NCI-H510A treated with DMSO at 0.1 percent for 48 hours (cell line): ENCODE measurements at regions not wholly inside any gene's neighbourhood (a gene's known extent, or its start where the extent isn't known, plus 50 kb on each side); places are given as distances from the start of the nearest gene placed in this dataset.
"Not testable (repeated sequence)": the region's sequence is repeated elsewhere in the genome, so short reads cannot be mapped to it uniquely, and the experiment has no call there.

Experiments
- DNase-seq: peaks from one replicate; lab custom pipeline; 2025; lab: John Stamatoyannopoulos, UW

DNA sequence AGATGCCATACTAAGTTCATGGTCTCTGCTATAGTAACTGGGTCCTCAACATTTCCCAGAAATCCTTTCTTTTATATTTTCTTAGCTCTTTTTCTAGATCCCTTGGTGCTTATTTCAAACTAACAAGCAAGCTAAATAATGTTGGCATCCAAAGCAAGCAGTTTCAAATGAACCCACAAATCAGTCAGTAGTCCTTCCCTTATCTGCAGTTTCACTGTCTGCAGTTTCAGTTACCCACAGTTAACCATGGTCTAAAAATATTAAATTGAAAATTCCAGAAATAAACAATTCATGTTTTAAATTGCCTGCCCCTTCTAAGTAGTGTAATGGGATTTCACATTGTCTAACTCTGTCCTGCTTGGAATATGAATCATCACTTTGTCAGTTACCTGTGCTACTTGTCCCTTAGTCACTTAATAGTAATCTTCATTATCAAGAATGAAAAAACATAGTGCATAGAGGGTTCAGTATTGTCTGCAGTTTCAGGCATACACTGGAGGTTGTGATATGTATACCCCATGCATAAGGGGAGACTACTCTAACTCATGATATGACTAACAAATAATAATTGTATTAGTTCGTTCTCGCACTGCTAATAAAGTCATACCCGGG lies 633.7 kb downstream of the MECOM start:
- no peak for DNase-seq

DNA sequence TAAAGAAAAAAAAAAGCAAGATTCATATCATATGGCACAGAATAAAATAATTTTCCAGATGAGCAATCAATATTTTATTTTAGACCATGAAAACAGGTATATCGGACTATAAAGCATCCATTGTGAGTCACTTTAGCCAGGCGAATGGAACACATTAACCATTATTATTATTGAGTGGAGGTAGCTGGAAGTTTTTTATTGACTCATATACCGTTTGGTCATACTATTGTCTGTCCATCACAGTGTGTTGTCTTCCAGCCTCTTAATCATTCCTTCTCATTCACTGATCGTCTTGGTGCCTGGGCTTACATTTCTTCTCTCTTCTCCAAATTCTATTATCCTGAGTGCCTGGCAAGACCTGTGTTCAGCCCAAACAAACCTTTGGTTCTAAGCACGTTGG lies 634.8 kb downstream of the MECOM start:
- DNase-seq: no peak

DNA sequence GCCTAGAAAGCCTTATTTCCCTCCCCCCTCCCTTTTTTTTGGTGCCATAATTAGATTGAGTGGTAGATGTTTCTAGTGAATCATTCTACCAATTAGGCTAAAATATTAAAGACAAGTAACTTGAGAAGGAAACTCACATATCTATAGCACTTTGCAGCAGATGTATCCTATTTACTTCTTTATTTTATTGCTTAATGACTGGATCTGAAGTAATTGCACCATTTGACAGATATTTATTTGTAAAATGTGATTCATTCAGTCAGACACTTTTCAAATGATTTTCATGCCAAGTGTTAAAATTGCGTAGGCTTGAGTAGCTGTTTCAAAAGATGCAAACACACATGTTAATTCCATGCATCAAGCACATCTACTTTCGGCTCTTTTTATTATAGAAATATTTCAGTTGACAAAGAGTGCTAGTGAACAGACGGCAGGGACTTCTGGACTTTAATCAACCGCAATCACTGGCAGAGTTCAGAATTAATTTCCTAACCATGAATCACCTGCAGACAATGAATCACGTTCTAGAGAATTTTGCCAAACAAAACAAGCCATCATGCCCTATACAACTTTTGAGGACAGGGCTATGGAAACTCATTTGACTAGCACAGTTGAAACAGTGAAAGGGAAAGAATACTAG lies 636.8 kb downstream of the MECOM start:
- DNase-seq: no peak

DNA sequence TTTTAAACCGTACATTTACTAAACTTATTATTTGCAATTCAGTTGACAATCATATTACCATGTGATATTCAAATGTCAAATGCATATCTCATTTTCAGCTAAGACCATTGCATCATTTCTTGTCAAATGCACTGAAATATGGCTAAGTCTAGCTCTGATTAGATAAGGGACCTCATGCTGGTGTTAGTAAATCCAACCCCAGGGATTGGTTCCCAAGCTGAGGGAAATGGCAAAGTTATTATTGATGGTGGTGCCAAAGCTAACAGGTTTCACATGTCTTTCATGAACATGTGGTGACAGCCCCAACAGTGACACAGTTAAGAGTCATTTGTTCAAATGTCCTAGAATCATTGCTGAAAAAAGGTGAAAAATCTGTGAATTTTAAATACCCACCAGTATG lies 641.1 kb downstream of the MECOM start:
- DNase-seq: no peak

DNA sequence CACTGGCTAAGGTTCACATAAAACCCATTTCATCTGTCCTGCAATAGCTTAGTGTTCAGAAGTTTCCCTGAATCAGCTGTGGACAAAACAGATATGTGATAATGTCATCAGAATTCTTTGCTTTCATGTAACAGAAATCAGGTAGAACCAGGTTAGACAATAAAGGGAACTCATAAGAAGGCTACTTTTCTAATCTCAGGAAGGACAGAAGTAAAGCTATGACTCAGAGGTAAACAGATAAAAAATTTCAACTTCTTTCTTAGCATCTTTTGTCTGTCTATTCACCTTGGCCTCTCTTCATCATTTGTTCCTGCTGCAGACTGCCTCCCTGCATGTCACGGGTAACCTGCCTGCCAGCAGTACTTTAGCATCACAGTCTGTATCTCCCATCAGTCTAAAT lies 643.1 kb downstream of the MECOM start:
- no peak for DNase-seq

DNA sequence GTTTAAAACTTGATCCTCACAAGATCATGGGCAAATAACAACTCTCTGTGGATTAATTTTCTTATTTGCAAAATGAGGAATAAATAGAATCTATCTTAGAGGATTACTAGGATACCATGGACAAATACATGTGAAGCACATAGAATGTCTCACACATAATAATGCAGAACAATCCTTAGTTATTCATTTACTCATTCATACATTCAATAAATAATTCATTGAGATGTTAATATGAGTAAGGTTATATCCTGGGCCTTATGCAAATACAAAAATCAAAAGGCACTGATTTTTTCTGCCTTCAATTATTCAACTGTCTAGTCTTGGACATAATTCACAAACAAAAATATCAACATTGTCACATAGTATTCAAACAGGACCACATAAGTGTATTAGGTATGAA lies 654.1 kb downstream of the MECOM start:
- DNase-seq: no peak

DNA sequence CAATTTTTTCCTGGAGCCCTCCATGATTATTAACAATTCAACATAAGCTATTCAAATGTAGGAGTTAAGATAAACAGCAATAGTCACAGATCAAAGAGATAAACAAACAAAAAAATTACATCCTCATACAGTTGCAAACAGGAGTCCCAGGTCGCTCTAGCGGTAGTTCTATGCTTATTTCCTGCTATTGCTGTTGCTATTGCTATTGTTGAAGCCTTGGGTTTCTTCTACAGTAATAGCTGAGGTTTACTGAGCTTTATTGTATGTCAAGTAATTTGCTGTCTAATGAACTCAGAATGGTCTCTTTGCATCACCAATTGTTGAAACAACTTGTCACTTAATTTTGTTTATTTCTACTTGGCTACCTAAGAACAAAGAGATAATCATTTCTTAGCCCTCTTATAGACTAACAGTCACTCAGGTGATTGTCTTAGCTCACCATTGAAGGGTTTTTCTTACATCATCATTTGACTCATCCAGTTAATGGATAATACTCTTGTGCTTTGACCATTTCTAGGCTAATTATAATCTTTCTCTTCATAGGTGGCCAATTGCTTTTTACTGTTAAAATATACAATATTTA lies 654.6 kb downstream of the MECOM start:
- DNase-seq: no peak

DNA sequence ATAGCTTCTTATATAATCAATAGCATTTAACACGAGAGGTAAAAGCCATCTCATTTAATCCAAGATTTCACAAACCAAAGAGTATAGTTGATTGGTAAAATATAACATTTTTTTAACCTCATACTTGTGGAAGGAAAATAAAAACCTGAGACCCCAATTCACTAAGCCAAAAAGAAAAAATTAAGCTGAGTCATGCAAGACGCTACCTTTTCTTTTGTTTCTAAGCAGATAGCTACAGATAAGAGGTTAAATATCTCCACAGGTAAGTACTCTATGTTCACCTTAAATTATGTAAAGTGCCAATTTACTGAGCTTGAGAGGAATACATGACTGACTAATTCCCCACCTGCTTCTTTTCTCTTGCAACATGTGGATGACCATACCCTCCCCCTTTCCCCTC lies 656.4 kb downstream of the MECOM start:
- no peak for DNase-seq

DNA sequence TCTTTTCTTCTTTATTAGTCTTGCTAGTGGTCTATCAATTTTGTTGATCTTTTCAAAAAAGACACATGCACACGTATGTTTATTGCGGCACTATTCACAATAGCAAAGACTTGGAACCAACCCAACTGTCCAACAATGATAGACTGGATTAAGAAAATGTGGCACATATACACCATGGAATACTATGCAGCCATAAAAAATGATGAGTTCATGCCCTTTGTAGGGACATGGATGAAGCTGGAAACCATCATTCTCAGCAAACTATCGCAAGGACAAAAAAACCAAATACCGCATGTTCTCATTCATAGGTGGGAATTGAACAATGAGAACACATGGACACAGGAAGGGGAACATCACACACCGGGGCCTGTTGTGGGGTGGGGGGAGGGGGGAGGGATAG lies 657.1 kb downstream of the MECOM start:
- DNase-seq: not testable (repeated sequence)

DNA sequence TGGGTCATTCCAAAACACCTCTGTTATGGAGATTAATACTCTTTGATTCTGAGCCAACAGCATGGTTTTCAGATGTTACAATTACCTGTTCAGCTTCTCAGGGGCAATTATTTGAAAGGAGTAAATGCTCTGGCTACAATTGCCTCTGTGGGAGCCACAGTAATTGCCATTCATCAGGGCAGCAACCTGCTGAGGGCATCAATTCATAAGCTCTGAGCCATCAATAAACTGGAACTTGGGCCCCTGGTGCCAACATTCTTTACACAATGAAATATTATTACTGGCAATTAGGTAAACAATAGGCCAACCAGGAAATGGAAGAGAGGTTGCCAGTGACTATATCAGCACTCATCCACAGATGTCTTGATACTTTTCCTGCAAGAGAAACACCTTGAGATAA lies 660.8 kb downstream of the MECOM start:
- DNase-seq: no peak

DNA sequence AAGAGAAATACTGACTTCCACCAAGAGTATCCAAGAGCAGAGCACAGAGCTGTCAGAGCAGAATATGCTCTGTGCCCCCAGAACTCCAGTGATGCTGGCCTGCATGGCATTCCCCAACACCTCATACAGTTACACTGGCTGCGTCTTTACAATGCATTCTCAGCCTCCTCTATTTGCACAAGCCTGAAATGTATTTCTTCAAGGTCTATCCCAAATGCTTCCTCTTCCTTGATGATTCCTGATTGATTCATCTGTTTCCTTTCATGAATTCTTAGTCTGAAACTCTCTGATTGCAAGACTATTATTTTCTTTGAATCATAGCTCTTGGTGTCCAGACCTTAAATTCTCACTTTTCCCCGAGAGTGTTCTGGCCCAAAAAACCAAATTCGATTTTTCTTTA lies 664.7 kb downstream of the MECOM start:
- DNase-seq: no peak

DNA sequence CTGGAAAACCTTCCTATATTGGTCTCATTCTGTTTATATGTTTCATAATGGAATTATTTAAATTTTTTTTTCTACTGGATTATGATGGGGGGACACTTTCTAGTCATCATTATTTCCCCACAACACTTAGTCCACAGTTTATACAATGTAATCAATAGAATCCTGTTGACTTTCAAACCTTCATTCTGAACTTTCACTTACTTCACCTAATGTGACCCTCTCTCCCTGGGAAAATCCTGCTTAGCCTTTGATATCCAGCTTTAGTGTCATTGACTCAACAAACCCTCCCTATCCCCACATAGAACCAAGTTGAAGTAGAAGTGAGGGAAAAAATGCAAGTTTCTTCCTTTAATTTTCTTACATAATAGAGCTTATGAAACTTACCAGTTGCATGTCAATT lies 666.0 kb downstream of the MECOM start:
- DNase-seq: no peak

DNA sequence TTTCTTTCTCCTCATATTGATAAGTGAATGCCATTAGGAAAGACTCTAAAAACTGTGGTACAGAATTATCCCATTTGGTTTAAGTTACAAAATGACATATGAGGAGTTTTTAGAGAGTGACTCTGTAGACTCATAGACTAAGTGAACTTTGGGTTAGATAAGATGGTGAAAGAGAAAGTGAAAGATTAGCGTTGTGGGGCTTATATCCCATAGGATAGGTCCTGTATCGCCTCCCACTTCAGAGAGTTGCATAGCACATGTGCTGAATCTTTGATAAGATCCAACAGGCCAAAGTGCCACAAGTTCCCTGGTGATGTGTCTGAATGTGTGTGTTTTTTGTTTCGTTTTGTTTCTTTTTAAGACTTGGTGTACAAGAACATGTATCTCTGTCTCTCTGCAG lies 666.9 kb downstream of the MECOM start:
- DNase-seq: no peak

DNA sequence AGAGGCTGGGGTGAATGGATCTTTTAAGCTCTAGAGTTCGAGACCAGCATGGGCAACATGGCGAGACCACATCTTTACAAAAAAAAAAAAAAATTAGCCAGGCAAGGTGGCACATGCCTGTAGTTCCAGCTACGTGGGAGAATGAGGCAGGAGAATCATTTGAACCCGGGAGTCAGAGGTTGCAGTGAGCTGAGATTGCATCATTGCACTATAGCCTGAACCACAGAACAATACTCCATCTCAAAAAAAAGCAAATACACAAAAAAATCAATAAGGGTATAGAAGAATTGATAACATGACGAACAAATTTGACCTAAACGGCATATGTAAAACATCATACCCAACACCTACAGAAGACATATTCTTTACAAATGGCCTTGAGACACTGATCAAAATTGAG lies 668.4 kb downstream of the MECOM start:
- DNase-seq: no peak

DNA sequence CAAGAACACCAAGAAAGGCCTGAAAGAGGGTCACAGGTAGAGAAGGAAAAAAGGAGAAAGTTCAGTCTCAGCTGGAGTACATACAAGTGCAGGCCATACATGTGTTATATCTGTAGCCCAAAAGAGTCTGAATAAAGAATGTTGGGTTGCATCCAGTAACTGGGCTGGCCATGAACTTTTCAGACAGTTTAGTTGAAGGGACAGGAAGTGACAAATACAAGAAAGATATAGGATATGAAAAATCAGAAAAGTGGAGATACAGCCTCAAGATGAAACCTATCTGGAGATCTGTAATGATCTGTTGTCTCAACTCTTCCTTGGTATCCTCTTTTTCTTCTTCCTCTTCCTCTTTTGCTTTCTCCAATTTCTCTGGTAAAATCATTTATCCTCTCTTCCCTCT lies 671.7 kb downstream of the MECOM start:
- no peak for DNase-seq

DNA sequence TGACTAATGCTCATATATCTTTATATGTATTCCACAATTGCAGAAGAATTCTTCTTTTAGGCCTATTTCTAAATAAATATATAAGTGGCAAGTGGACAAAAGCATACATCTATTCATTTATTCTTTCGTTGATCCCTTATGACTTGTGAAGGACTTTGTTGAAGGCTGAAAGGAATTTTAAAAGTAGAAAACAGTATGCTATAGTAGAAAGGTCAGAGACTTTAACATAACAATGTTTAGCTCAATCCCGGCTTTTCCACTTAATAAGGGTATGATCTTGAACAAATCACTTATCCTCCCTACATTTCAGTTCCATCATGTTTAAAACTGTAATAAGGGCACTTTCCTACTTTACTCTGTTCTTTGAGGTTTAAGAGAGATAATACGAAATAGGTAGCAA lies 672.9 kb downstream of the MECOM start:
- DNase-seq: no peak

DNA sequence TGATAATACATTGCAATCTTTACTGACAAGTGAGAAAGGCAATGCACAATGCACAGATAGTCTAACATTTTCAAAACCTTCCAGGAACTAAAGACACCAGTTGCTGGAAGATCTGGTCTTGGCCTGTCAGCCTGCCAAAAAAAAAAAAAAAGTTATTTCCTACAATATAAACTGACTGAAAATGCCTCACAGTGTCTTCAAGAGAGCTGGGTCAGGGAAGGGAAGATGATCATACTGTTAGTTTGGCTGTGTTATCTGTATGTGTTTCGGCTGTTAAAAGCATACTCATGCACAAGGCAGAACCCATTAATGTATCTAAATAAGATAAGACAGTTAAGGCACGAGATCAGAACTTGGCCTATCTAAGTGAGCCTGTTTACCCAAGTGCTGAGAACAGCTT lies 673.4 kb downstream of the MECOM start:
- DNase-seq: no peak

DNA sequence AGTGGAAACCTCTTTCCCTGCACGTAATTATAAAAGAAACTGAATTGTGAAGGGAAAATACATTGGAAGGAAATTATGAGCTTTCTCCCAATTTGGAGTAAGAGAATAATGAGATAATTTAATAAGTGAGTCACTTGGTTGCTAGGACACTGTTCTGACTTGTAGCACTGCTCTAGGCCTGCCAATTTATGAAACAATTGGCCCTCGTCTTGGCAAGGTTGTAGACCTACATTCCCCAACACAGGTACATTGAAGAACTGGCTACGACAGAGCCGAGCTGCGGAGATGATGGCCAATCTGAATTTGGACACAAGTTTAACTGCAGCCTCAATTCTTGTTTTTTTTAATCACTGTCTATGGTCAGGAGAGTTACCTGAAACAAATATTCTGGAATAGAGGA lies 674.1 kb downstream of the MECOM start:
- no peak for DNase-seq

DNA sequence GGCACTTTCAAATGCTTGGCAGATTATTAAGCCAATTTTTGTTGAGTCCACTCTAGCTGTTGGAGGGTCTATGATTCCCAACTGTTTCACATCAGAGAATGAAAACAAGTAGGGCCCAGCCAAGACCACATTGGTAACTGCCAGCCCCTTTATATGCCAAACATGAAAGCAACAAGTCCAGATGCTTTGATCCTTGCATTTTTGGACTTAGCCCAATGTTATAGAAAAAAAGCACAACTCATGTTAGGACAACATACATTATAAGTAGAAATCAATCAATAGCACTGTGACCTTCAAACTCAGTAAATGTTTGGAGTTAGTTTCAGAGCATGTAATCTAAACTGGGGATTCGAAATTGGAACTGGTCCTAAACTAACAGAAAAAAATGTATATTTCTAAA lies 674.7 kb downstream of the MECOM start:
- no peak for DNase-seq

DNA sequence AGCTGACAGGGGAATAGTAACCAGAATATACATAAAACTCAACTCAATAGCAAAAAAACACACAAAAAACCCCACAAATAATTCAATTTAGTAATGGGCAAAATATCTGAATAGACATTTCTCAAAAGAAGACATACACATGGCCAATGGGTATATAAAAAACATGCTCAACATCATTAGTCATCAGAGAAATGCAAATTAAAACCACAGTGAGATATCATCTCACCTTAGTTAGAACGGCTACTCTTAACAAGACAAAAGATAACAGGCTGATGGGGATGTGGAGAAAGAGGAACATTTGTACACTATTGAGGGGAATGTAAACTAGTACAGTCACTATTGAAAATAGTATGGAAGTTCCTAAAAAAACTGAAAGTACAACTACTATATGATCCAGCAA lies 678.6 kb downstream of the MECOM start:
- no peak for DNase-seq

DNA sequence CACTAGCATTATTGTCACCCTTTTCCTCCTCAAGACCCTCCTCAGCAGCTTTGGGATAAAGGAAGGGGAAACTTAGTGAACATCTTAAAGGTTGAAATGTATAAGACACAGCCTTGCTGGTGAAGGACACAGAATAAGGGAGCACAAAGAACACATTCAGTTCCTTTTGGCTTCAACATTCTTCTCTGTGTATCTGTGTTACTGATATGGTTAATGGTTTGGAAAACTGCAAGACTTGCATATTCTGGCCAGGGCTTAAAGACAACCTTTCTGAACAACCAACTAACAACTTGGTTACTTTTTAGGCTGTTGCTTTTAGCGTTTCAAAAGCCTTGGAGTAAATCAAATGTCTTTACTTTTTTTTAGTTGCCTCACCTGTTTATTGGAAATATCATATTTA lies 680.5 kb downstream of the MECOM start:
- DNase-seq: no peak

DNA sequence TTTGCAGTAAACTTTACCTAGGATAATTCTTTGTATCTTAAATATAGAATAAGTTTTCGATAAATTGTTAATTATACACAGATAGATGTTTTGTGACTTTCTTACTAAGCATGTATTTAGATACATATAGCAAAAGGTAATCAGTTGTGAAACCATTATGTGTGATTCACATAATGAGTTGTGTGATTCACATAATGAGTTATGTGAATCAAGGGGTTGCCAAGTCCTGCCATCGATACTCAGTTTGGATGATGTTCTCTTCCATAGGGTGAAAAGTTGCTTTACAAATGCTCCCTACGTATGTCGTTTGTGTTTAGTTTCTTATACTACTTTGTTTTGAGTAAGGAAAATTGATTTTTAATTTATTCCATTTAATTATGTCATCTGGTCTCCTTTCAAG lies 682.1 kb downstream of the MECOM start:
- no peak for DNase-seq

DNA sequence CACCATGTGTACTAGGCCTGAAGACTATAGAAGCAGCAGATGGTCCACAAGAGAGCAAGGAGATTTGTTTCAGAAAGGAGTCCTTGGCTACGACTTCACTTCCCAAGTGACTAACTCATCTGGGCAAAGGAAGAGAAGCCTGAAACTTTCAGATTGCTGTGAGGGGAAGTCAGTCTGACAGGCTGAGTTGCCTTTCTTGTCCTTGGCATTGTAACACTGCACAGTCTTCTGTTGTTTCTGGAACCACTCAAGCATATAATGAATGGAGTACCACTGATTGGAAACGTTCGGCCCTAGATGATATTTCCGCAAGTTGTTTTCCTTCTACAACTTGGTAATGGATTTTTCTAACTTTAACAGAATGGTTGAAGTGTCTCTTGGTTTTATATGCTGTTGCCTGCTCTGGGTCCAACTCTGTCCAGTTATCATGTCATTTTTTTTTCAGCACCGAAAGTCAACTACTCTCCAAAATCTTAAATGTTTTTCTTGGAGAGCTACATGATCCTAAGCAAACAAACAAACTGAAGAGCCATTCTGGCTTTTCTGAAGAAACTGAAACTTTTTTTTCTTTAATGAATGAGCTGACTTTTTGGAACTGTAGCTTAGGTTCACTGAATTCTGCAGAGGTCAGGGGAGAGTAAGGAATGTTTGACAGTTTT lies 685.7 kb downstream of the MECOM start:
- DNase-seq: no peak

DNA sequence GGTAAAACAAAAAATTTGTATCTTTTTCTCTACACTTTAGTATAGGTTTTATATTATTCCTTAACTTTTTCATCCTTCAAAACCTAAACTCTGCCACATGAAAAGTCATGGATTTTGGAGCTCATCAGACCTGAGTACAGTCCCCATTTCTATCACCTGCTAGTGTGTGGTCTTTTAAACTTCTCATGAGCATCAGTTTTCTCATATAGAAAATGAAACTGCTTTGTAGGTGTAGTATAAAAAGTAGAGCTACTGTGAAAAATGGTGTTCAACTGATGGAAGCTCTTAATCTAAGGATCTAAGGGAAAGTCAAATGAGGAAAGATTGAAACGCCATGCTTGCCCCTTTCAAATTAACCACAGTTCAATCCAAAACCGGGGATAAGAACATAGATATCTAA lies 686.5 kb downstream of the MECOM start:
- no peak for DNase-seq
